Panc1 (cell line): ENCODE measurements at regions not wholly inside any gene's neighbourhood (a gene's known extent, or its start where the extent isn't known, plus 50 kb on each side); places are given as distances from the start of the nearest gene placed in this dataset.

Experiments
- ATAC-seq: fragments of 200-7000 bp; cut with Tn5 transposase; 2 replicates; pipeline ENCODE4 v1.9.1; 2020; ENCODE audit warnings: mild to moderate bottlenecking, moderate library complexity
- BruUV-seq: library from RNA; stranded (reverse); fragments of 400-500 nt; replicated peaks from 2 replicates; lab custom pipeline; 2021; lab: Mats Ljungman, UMichigan
- CTCF ChIA-PET: fragments of 300-600 bp; sonication (Branson Sonifier 250); formaldehyde crosslinking; loops from one replicate; lab custom pipeline; 2022; ENCODE audit warnings: antibody characterized with exemption; lab: Charles Lee
- POLR2A ChIA-PET: fragments of 300-600 bp; sonication (Branson Sonifier 250); formaldehyde crosslinking; loops from one replicate; lab custom pipeline; 2022; ENCODE audit warnings: antibody characterized with exemption; lab: Charles Lee
- DNase-seq: peaks from one replicate; pipeline ENCODE4 v3.0.0-alpha.2; 2010; ENCODE audit warnings: low read depth, low spot score
- H3K27ac ChIP-seq: 2 replicates; pipeline ENCODE4 v1.5.1; 2011; ENCODE audit warnings: mild to moderate bottlenecking, low read length, inconsistent platforms
- H3K27me3 ChIP-seq: fragments of 200-500 bp; sonication (Bioruptor generic); 2 replicates; pipeline ENCODE4 v1.6.0; 2014; ENCODE audit warnings: low read length, inconsistent platforms; ENCODE audit not compliant: control insufficient read depth, insufficient read depth
- H3K36me3 ChIP-seq: fragments of 200-500 bp; sonication (Bioruptor generic); 2 replicates; pipeline ENCODE4 v1.5.1; 2014; ENCODE audit warnings: inconsistent platforms, mild to moderate bottlenecking, low read length, moderate library complexity; ENCODE audit not compliant: control insufficient read depth, insufficient read depth
- H3K4me1 ChIP-seq: 2 replicates; pipeline ENCODE4 v1.5.1; 2011; ENCODE audit warnings: inconsistent platforms, mild to moderate bottlenecking, low read length, moderate library complexity; ENCODE audit not compliant: control insufficient read depth, insufficient read depth
- H3K4me3 ChIP-seq, 2 experiments: 2 replicates each; pipeline ENCODE4 v1.5.1; 2011 to 2012; ENCODE audit warnings: low read depth in 2 of 2, low read length in 2 of 2, mild to moderate bottlenecking in 2 of 2, inconsistent platforms in 1 of 2, moderate library complexity in 1 of 2
- H3K9me3 ChIP-seq: fragments of 200-500 bp; sonication (Bioruptor generic); 2 replicates; pipeline ENCODE4 v1.5.1; 2014; ENCODE audit warnings: low read depth, mild to moderate bottlenecking, inconsistent platforms, low read length, moderate library complexity; ENCODE audit not compliant: control insufficient read depth, insufficient read depth
- POLR2AphosphoS5 ChIP-seq: IDR thresholded peaks from 2 replicates; pipeline ENCODE4 v1.6.1; 2012; ENCODE audit warnings: mild to moderate bottlenecking, low read depth, low read length, moderate library complexity
- REST ChIP-seq, 2 experiments: IDR thresholded peaks; 2 replicates each; pipeline ENCODE4 v1.6.1; 2011 to 2012; ENCODE audit warnings: low read depth in 2 of 2, control low read depth in 1 of 2, low read length in 1 of 2, mild to moderate bottlenecking in 1 of 2, moderate library complexity in 1 of 2; ENCODE audit not compliant: insufficient read depth in 1 of 2
- SIN3A ChIP-seq: IDR thresholded peaks from 2 replicates; pipeline ENCODE4 v1.6.1; 2012; ENCODE audit warnings: low read depth, mild to moderate bottlenecking, low read length, moderate library complexity, borderline replicate concordance; ENCODE audit not compliant: insufficient read depth
- TCF7L2 ChIP-seq: IDR thresholded peaks from 2 replicates; pipeline ENCODE4 v1.6.1; 2011; ENCODE audit warnings: mild to moderate bottlenecking, low read depth, low read length, inconsistent platforms
- in situ Hi-C: cut with HindIII; loops from 2 replicates; pipeline ENCODE4 v1.10.0; 2016; ENCODE audit warnings: low sequenced_read_pairs, low pct_unique_long_range_greater_than_20kb
- intact Hi-C: fragments of 100-400 bp; cut with micrococcal nuclease; formaldehyde crosslinking; loops from one replicate; pipeline ENCODE4 v1.10.0; 2022; ENCODE audit not compliant: unreplicated experiment
- TF ChIP-seq, protein P1 (sequence below): fragments of 450-650 bp; IDR thresholded peaks from 2 replicates; pipeline ENCODE4 v1.5.1; 2017; ENCODE audit warnings: mild to moderate bottlenecking

- H3K27ac ChIP-seq: no peak overlapping the region
- ChIA-PET CTCF (no interaction called here), POLR2A (no interaction called here)
- TF ChIP-seq, protein P1, sequence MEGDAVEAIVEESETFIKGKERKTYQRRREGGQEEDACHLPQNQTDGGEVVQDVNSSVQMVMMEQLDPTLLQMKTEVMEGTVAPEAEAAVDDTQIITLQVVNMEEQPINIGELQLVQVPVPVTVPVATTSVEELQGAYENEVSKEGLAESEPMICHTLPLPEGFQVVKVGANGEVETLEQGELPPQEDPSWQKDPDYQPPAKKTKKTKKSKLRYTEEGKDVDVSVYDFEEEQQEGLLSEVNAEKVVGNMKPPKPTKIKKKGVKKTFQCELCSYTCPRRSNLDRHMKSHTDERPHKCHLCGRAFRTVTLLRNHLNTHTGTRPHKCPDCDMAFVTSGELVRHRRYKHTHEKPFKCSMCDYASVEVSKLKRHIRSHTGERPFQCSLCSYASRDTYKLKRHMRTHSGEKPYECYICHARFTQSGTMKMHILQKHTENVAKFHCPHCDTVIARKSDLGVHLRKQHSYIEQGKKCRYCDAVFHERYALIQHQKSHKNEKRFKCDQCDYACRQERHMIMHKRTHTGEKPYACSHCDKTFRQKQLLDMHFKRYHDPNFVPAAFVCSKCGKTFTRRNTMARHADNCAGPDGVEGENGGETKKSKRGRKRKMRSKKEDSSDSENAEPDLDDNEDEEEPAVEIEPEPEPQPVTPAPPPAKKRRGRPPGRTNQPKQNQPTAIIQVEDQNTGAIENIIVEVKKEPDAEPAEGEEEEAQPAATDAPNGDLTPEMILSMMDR: no peak
- TF ChIP-seq SIN3A: no peak
- TF ChIP-seq TCF7L2: no peak
- TF ChIP-seq POLR2AphosphoS5: no peak
- TF ChIP-seq REST (IDR thresholded peaks at IDR 0.05; ENCODE audit: insufficient read depth in 1 of 2, low read depth in 2 of 2, low read length in 1 of 2): no peak
- no peaks in the 10 kb centered on the region for H3K9me3 ChIP-seq
- no peak for ATAC-seq
- no peak for DNase-seq
- no peak overlapping the region for H3K4me3 ChIP-seq
- in situ Hi-C loops (no loop called here), intact Hi-C loops (no loop called here)
- H3K36me3 ChIP-seq: no peaks in the 10 kb centered on the region
- no peaks in the 10 kb centered on the region for H3K4me1 ChIP-seq
- no TSS peak for BruUV-seq
- H3K27me3 ChIP-seq: no peaks in the 10 kb centered on the region
Measured at GRCh38 chrX:96098471-96098870, 586.2 kb upstream of the DIAPH2 start.

GRCh38 chrX:96102997-96103396, 581.6 kb upstream of the DIAPH2 start:
- TF ChIP-seq TCF7L2 (no peak), SIN3A (no peak), REST (IDR thresholded peaks at IDR 0.05; ENCODE audit: insufficient read depth in 1 of 2, low read depth in 2 of 2, low read length in 1 of 2) (no peak), POLR2AphosphoS5 (no peak)
- TF ChIP-seq, protein P1: no peak
- intact Hi-C loops (no loop called here), in situ Hi-C loops (no loop called here)
- H3K36me3 ChIP-seq: no peaks in the 10 kb centered on the region
- BruUV-seq: no TSS peak
- H3K4me1 ChIP-seq: no peaks in the 10 kb centered on the region
- H3K4me3 ChIP-seq: no peak overlapping the region
- DNase-seq: no peak
- no peaks in the 10 kb centered on the region for H3K9me3 ChIP-seq
- CTCF ChIA-PET: no interaction called here
- no peak overlapping the region for H3K27ac ChIP-seq
- ATAC-seq: no peak
- POLR2A ChIA-PET: no interaction called here
- no peaks in the 10 kb centered on the region for H3K27me3 ChIP-seq
